BJ (cell line): ENCODE measurements at regions not wholly inside any gene's neighbourhood (a gene's known extent, or its start where the extent isn't known, plus 50 kb on each side); places are given as distances from the start of the nearest gene placed in this dataset.

Source experiments
- CTCF ChIA-PET: fragments of 350-600 bp; formaldehyde crosslinking; extraction: SDS; loops from one replicate; lab custom pipeline; 2021; ENCODE audit warnings: antibody characterized with exemption, inconsistent platforms; lab: Yijun Ruan, JAX
- POLR2A ChIA-PET: fragments of 300-600 bp; sonication (Branson Sonifier 250); formaldehyde crosslinking; extraction: SDS; loops from one replicate; lab custom pipeline; 2021; ENCODE audit warnings: antibody characterized with exemption; lab: Charles Lee
- DNase-seq: peaks from one replicate; pipeline ENCODE4 v3.0.0-alpha.2; 2011; ENCODE audit warnings: low read depth
- H3K27me3 ChIP-seq: 2 replicates; pipeline ENCODE4 v1.6.0; 2011; ENCODE audit warnings: low read length; ENCODE audit not compliant: control insufficient read depth, insufficient read depth
- H3K36me3 ChIP-seq: 2 replicates; pipeline ENCODE4 v1.5.1; 2011; ENCODE audit warnings: low read length; ENCODE audit not compliant: control insufficient read depth, insufficient read depth
- H3K4me3 ChIP-seq: 2 replicates; pipeline ENCODE4 v1.5.1; 2011; ENCODE audit warnings: low read depth, mild to moderate bottlenecking, control low read depth, low read length
- CTCF ChIP-seq: IDR thresholded peaks from 2 replicates; pipeline ENCODE4 v1.5.1; 2011; ENCODE audit warnings: low read depth, mild to moderate bottlenecking, control low read depth, inconsistent platforms, low read length, moderate library complexity; ENCODE audit not compliant: insufficient read depth

GRCh38 chr10:8919280-8919679 is 864.8 kb downstream of the GATA3 start:
- H3K27me3 ChIP-seq, result no peaks in the 10 kb centered on the region
- DNase-seq, result no peak
- no peak overlapping the region for H3K4me3 ChIP-seq
- TF ChIP-seq CTCF, result no peak
- ChIA-PET CTCF (no interaction called here), POLR2A (no interaction called here)
- no peaks in the 10 kb centered on the region for H3K36me3 ChIP-seq

GRCh38 chr10:8921568-8921967 is 867.1 kb downstream of the GATA3 start:
- no peak overlapping the region for H3K4me3 ChIP-seq
- H3K36me3 ChIP-seq, result no peaks in the 10 kb centered on the region
- no peak for TF ChIP-seq CTCF
- H3K27me3 ChIP-seq, result no peaks in the 10 kb centered on the region
- CTCF ChIA-PET, result no interaction called here
- no peak for DNase-seq
- POLR2A ChIA-PET, result no interaction called here

- TF ChIP-seq CTCF, result no peak
- no peak overlapping the region for H3K4me3 ChIP-seq
- H3K27me3 ChIP-seq, result no peaks in the 10 kb centered on the region
- CTCF ChIA-PET, result no interaction called here
- no peaks in the 10 kb centered on the region for H3K36me3 ChIP-seq
- no peak for DNase-seq
- POLR2A ChIA-PET, result no interaction called here
Measured at GRCh38 chr10:8923096-8923495, 868.6 kb downstream of the GATA3 start.

- CTCF ChIA-PET, result no interaction called here
- no peak overlapping the region for H3K4me3 ChIP-seq
- H3K27me3 ChIP-seq, result no peaks in the 10 kb centered on the region
- POLR2A ChIA-PET, result no interaction called here
- no peaks in the 10 kb centered on the region for H3K36me3 ChIP-seq
- no peak for TF ChIP-seq CTCF
- no peak for DNase-seq
Measured at GRCh38 chr10:8927705-8928104, 873.2 kb downstream of the GATA3 start.

GRCh38 chr10:8946451-8946850 is 892.0 kb downstream of the GATA3 start:
- POLR2A ChIA-PET, result no interaction called here
- no peak for DNase-seq
- H3K4me3 ChIP-seq, result no peak overlapping the region
- TF ChIP-seq CTCF, result no peak
- H3K36me3 ChIP-seq, result no peaks in the 10 kb centered on the region
- CTCF ChIA-PET, result interaction anchor here (0.7 kb wide), 1 partner anchor 32 kb away, joined by 4 read pairs; no protein-coding TSS in a partner anchor
- no peaks in the 10 kb centered on the region for H3K27me3 ChIP-seq
